ENCODE measurements at regions not wholly inside any gene's neighbourhood (a gene's known extent, or its start where the extent isn't known, plus 50 kb on each side); places are given as distances from the start of the nearest gene placed in this dataset.

DNA sequence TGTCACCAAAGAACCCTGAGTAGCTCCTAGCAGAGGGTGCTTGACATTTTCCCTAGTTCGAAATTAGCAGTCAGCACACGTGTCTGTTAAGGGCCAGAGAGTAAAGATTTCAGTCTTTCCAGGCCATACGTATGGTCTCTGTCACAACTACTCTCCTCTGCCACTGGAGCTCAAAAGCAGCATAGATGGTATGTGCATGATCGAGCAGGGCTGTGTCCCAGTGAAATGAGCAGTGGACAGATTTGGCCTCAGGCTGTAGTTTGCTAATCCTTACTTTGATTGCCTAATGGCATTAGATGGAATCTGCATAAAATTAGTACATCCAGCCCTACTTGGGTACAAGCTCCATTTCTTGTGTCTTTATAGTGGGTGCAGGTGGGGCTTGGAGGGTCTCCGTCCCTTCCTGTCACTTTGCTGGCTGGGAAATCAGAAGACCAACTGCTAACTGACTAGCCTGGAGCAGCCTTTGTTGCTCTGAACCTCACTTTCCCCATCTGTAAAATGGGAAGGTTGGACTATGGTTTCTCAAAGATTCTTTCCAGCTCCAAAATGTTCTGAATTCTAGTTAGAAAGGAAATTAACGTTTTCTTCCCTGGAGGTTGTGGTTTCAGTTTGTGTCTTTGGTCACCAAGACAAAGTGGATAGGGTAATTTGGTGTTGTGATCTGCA lies 108.5 kb downstream of the GLI2 start:
- Histone ChIP-seq H3K27ac (no peak overlapping the region), H3K9me3 (no peaks in the 10 kb centered on the region), H3K4me3 (no peak overlapping the region), H3K36me3 (replicated peaks in 1 of 2; ENCODE audit: insufficient read depth in 1 of 2, low read depth in 2 of 2) (no peaks in the 10 kb centered on the region), H3K4me1 (no peaks in the 10 kb centered on the region), H3K27me3 (no peaks in the 10 kb centered on the region)
- 63 to 68% methylated on average over 6 of the region's 6 CpGs for whole genome bisulfite sequencing, 2 donors
- intact Hi-C loops (cut with DNase I) = no loop called here
- DNase-seq = no peak
- no peak for ATAC-seq
- TF ChIP-seq, protein P1, sequence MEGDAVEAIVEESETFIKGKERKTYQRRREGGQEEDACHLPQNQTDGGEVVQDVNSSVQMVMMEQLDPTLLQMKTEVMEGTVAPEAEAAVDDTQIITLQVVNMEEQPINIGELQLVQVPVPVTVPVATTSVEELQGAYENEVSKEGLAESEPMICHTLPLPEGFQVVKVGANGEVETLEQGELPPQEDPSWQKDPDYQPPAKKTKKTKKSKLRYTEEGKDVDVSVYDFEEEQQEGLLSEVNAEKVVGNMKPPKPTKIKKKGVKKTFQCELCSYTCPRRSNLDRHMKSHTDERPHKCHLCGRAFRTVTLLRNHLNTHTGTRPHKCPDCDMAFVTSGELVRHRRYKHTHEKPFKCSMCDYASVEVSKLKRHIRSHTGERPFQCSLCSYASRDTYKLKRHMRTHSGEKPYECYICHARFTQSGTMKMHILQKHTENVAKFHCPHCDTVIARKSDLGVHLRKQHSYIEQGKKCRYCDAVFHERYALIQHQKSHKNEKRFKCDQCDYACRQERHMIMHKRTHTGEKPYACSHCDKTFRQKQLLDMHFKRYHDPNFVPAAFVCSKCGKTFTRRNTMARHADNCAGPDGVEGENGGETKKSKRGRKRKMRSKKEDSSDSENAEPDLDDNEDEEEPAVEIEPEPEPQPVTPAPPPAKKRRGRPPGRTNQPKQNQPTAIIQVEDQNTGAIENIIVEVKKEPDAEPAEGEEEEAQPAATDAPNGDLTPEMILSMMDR (IDR thresholded peaks at IDR 0.05) = no peak
- TF ChIP-seq POLR2A (IDR thresholded peaks at IDR 0.05) = no peak

- H3K4me3 ChIP-seq = no peak overlapping the region
- H3K27me3 ChIP-seq = no peaks in the 10 kb centered on the region
- H3K9me3 ChIP-seq = peaks cover 0 to 9% (median 0%) of the 10 kb centered on the region in 3 donors
- 64 to 68% methylated on average over 9 of the region's 9 CpGs for WGBS, 2 donors
- intact Hi-C loops (cut with DNase I) = no loop called here
- no peaks in the 10 kb centered on the region for H3K4me1 ChIP-seq
- TF ChIP-seq, protein P1 (IDR thresholded peaks at IDR 0.05) = no peak
- TF ChIP-seq POLR2A (IDR thresholded peaks at IDR 0.05) = no peak
- no peaks in the 10 kb centered on the region for H3K36me3 ChIP-seq (replicated peaks in 1 of 2; ENCODE audit: insufficient read depth in 1 of 2, low read depth in 2 of 2)
- ATAC-seq = peak; percentile 27
- peak; percentile 16 to 40 (median 28) for DNase-seq
- H3K27ac ChIP-seq = no peak overlapping the region
Measured at GRCh38 chr2:120845277-120845676, 109.6 kb downstream of the GLI2 start.

DNA sequence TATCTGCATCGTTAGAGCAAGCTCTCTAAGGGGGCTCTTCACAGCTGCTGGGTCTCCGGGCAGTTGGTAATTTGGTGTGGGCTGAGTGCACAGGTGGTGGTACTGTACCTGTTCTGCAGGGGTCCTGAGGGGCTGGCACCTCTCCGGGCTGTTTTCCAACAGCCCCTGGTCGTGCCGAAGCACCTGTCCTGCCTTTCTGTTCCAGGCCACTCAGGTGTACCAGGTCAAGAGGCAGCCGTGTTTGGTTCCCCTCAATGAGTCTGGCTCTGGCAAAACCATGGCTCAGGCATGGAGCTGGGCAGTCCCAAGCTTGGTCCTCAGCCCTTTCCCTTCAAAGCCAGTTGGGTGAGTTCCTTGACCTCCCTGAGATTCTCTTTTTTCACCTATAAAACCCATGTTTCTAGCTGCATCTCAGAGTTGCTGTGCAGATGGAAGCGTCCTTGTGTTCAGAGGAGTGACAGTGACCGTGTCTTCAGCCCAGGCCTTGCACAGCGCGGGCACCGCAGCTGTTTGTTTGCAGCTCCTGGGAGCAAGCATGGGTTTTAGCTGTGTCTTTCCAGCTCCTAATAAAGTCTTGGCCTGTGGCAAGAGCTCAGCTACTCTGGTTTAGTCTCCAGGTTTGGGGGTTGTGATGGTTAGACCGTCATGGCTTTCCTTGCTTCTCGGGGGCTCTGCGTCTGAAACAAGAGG lies 110.9 kb downstream of the GLI2 start:
- Histone ChIP-seq H3K4me1 (no peaks in the 10 kb centered on the region), H3K9me3 (peaks cover 0 to 9% (median 0%) of the 10 kb centered on the region in 3 donors), H3K27me3 (no peaks in the 10 kb centered on the region), H3K4me3 (no peak overlapping the region), H3K27ac (no peak overlapping the region), H3K36me3 (replicated peaks in 1 of 2; ENCODE audit: insufficient read depth in 1 of 2, low read depth in 2 of 2) (no peaks in the 10 kb centered on the region)
- ATAC-seq (no peak), DNase-seq (no peak)
- intact Hi-C loops (cut with DNase I) = no loop called here
- TF ChIP-seq, protein P1 (IDR thresholded peaks at IDR 0.05) = no peak
- TF ChIP-seq POLR2A (IDR thresholded peaks at IDR 0.05) = no peak
- WGBS, 2 donors = 86 to 87% methylated on average over 11 to 14 of the region's 14 CpGs

- H3K36me3 ChIP-seq (replicated peaks in 1 of 2; ENCODE audit: insufficient read depth in 1 of 2, low read depth in 2 of 2) = no peaks in the 10 kb centered on the region
- intact Hi-C loops (cut with DNase I) = no loop called here
- WGBS, 2 donors = 77 to 83% methylated on average over 18 to 23 of the region's 24 CpGs
- DNase-seq = no peak
- peaks cover 0 to 9% (median 0%) of the 10 kb centered on the region in 3 donors for H3K9me3 ChIP-seq
- H3K4me1 ChIP-seq = no peaks in the 10 kb centered on the region
- H3K4me3 ChIP-seq = no peak overlapping the region
- TF ChIP-seq, protein P1 (IDR thresholded peaks at IDR 0.05) = no peak
- TF ChIP-seq POLR2A (IDR thresholded peaks at IDR 0.05) = no peak
- no peak overlapping the region for H3K27ac ChIP-seq
- H3K27me3 ChIP-seq = no peaks in the 10 kb centered on the region
- no peak for ATAC-seq
Measured at GRCh38 chr2:120847700-120848321, 112.1 kb downstream of the GLI2 start.
